ENCODE measurements at regions not wholly inside any gene's neighbourhood (a gene's known extent, or its start where the extent isn't known, plus 50 kb on each side); places are given as distances from the start of the nearest gene placed in this dataset.

DNA sequence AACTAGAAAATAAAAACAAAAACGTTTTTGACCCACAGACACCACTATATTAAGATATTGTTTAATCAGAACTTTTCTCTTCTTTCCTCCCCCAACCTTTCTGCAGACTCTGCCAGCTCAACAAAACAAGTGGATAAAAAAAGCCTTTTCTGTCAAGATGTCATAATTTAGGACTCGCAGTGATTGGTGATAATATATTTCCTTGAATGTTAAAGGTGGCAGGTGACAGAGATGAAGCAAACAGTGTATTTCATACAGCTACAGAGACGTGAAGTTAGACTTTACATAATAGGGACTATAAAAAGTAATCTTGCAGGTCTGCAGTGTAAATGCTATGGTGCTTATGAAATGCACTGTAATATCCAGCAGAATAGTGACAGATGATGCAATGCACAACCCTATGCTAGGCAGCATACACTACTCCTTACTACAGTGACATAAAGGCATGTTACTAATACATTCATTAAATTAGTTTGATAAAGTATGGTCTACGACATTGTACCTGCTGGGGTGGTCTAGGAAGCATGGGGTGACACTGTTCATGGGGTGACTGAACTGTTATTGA is 326.7 kb upstream of the GRAMD2B start:
- intact Hi-C loops (cut with micrococcal nuclease): no loop called here
- Histone ChIP-seq H3K4me1 (peaks cover 4% of the 10 kb centered on the region), H3K27ac (replicated peaks) (no peak overlapping the region), H3K4me3 (no peak overlapping the region), H3K27me3 (ENCODE audit: low read depth) (no peaks in the 10 kb centered on the region), H3K36me3 (no peaks in the 10 kb centered on the region), H3K9me3 (replicated peaks) (peaks cover 2% of the 10 kb centered on the region)
- TF ChIP-seq, protein P1, sequence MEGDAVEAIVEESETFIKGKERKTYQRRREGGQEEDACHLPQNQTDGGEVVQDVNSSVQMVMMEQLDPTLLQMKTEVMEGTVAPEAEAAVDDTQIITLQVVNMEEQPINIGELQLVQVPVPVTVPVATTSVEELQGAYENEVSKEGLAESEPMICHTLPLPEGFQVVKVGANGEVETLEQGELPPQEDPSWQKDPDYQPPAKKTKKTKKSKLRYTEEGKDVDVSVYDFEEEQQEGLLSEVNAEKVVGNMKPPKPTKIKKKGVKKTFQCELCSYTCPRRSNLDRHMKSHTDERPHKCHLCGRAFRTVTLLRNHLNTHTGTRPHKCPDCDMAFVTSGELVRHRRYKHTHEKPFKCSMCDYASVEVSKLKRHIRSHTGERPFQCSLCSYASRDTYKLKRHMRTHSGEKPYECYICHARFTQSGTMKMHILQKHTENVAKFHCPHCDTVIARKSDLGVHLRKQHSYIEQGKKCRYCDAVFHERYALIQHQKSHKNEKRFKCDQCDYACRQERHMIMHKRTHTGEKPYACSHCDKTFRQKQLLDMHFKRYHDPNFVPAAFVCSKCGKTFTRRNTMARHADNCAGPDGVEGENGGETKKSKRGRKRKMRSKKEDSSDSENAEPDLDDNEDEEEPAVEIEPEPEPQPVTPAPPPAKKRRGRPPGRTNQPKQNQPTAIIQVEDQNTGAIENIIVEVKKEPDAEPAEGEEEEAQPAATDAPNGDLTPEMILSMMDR (IDR thresholded peaks at IDR 0.05; ENCODE audit: borderline replicate concordance): no peak
- no peak for DNase-seq

GRCh38 chr5:126097876-126098275 is 325.3 kb upstream of the GRAMD2B start:
- Histone ChIP-seq H3K36me3 (no peaks in the 10 kb centered on the region), H3K4me3 (no peak overlapping the region), H3K27ac (replicated peaks) (no peak overlapping the region), H3K27me3 (ENCODE audit: low read depth) (no peaks in the 10 kb centered on the region), H3K9me3 (replicated peaks) (peaks cover 6% of the 10 kb centered on the region), H3K4me1 (peaks cover 4% of the 10 kb centered on the region)
- no peak for DNase-seq
- TF ChIP-seq, protein P1 (IDR thresholded peaks at IDR 0.05; ENCODE audit: borderline replicate concordance): no peak
- intact Hi-C loops (cut with micrococcal nuclease): no loop called here

- DNase-seq: no peak
- no peaks in the 10 kb centered on the region for H3K36me3 ChIP-seq
- intact Hi-C loops (cut with micrococcal nuclease): no loop called here
- no peaks in the 10 kb centered on the region for H3K27me3 ChIP-seq (ENCODE audit: low read depth)
- TF ChIP-seq, protein P1 (IDR thresholded peaks at IDR 0.05; ENCODE audit: borderline replicate concordance): no peak
- H3K27ac ChIP-seq (replicated peaks): no peak overlapping the region
- H3K4me3 ChIP-seq: no peak overlapping the region
- peaks cover 4% of the 10 kb centered on the region for H3K4me1 ChIP-seq
- H3K9me3 ChIP-seq (replicated peaks): peaks cover 10% of the 10 kb centered on the region
Measured at GRCh38 chr5:126098330-126099017, 324.7 kb upstream of the GRAMD2B start.

DNA sequence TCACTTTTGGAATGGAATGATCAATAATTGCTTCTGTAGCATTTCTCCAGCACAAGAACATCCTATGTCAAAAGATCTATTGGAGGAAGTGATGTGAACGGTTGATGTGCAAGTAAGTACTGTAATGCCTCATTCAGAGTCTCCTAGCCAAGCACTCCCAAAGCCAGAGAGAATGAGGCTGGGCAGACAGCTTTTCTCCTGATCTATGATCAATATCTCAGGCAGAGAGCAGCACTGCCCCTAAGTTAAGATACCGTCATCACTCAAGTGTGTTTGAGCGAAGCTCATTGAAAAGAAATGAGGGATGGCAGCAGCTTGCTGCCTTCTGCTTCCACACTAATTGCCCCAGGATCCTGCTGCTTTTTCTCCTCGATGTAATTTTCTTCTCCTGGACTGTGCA is 324.1 kb upstream of the GRAMD2B start:
- intact Hi-C loops (cut with micrococcal nuclease): no loop called here

GRCh38 chr5:126100767-126101166 is 322.4 kb upstream of the GRAMD2B start:
- H3K27me3 ChIP-seq (ENCODE audit: low read depth): no peaks in the 10 kb centered on the region
- peaks cover 4% of the 10 kb centered on the region for H3K4me1 ChIP-seq
- no peaks in the 10 kb centered on the region for H3K36me3 ChIP-seq
- H3K27ac ChIP-seq (replicated peaks): no peak overlapping the region
- TF ChIP-seq, protein P1 (IDR thresholded peaks at IDR 0.05; ENCODE audit: borderline replicate concordance): peak; percentile 54
- H3K4me3 ChIP-seq: no peak overlapping the region
- intact Hi-C loops (cut with micrococcal nuclease): no loop called here
- H3K9me3 ChIP-seq (replicated peaks): peaks cover 10% of the 10 kb centered on the region
- no peak for DNase-seq

More for the DNA sequence above, 324.1 kb upstream of the GRAMD2B start:
- Histone ChIP-seq H3K9me3 (replicated peaks) (peaks cover 10% of the 10 kb centered on the region), H3K4me1 (peaks cover 4% of the 10 kb centered on the region), H3K27me3 (ENCODE audit: low read depth) (no peaks in the 10 kb centered on the region), H3K4me3 (no peak overlapping the region), H3K36me3 (no peaks in the 10 kb centered on the region), H3K27ac (replicated peaks) (no peak overlapping the region)
- TF ChIP-seq, protein P1 (IDR thresholded peaks at IDR 0.05; ENCODE audit: borderline replicate concordance): no peak
- no peak for DNase-seq

Measured in left ventricle myocardium inferior (tissue), 1 donor.